ENCODE measurements at regions not wholly inside any gene's neighbourhood (a gene's known extent, or its start where the extent isn't known, plus 50 kb on each side); places are given as distances from the start of the nearest gene placed in this dataset.

GRCh38 chr2:138280999-138281695 lies 220.4 kb upstream of the SPOPL start:
- H3K4me3 ChIP-seq (ENCODE audit: low read depth, low read length), result no peak overlapping the region
- no peak for TF ChIP-seq CTCF (IDR thresholded peaks at IDR 0.05; ENCODE audit: borderline replicate concordance, insufficient read depth, low read depth, low read length)

GRCh38 chr2:138282014-138282672 lies 219.4 kb upstream of the SPOPL start:
- no peak overlapping the region for H3K4me3 ChIP-seq (ENCODE audit: low read depth, low read length)
- no peak for TF ChIP-seq CTCF (IDR thresholded peaks at IDR 0.05; ENCODE audit: borderline replicate concordance, insufficient read depth, low read depth, low read length)

GRCh38 chr2:138291805-138292204 lies 209.8 kb upstream of the SPOPL start:
- no peak overlapping the region for H3K4me3 ChIP-seq (ENCODE audit: low read depth, low read length)
- TF ChIP-seq CTCF (IDR thresholded peaks at IDR 0.05; ENCODE audit: borderline replicate concordance, insufficient read depth, low read depth, low read length), result no peak

GRCh38 chr2:138293045-138293444 lies 208.5 kb upstream of the SPOPL start:
- no peak overlapping the region for H3K4me3 ChIP-seq (ENCODE audit: low read depth, low read length)
- TF ChIP-seq CTCF (IDR thresholded peaks at IDR 0.05; ENCODE audit: borderline replicate concordance, insufficient read depth, low read depth, low read length), result no peak

- H3K4me3 ChIP-seq (ENCODE audit: low read depth, low read length), result no peak overlapping the region
- TF ChIP-seq CTCF (IDR thresholded peaks at IDR 0.05; ENCODE audit: borderline replicate concordance, insufficient read depth, low read depth, low read length), result no peak
Measured at GRCh38 chr2:138293549-138293948, 208.0 kb upstream of the SPOPL start.

GRCh38 chr2:138294451-138294850 lies 207.1 kb upstream of the SPOPL start:
- no peak for TF ChIP-seq CTCF (IDR thresholded peaks at IDR 0.05; ENCODE audit: borderline replicate concordance, insufficient read depth, low read depth, low read length)

GRCh38 chr2:138296365-138296764 lies 205.2 kb upstream of the SPOPL start:
- no peak overlapping the region for H3K4me3 ChIP-seq (ENCODE audit: low read depth, low read length)
- no peak for TF ChIP-seq CTCF (IDR thresholded peaks at IDR 0.05; ENCODE audit: borderline replicate concordance, insufficient read depth, low read depth, low read length)

More at GRCh38 chr2:138294451-138294850, 207.1 kb upstream of the SPOPL start:
- no peak overlapping the region for H3K4me3 ChIP-seq (ENCODE audit: low read depth, low read length)

Data from GM12875 (cell line).